K562 (cell line): ENCODE measurements at regions not wholly inside any gene's neighbourhood (a gene's known extent, or its start where the extent isn't known, plus 50 kb on each side); places are given as distances from the start of the nearest gene placed in this dataset.
A peak's percentile ranks its signal among the peaks of the same experiment; 100 is the strongest.

Source experiments
- BCL6 ChIP-seq: fragments of 250-450 bp; sonication (Bioruptor Pico); IDR thresholded peaks from 2 replicates; pipeline ENCODE4 v1.4.0; 2020
- EP400 ChIP-seq: fragments of 450-650 bp; IDR thresholded peaks from 2 replicates; pipeline ENCODE4 v1.6.1; 2017; ENCODE audit warnings: antibody characterized with exemption, mild to moderate bottlenecking, moderate library complexity
- IFI16 ChIP-seq: fragments of 250-450 bp; sonication (Bioruptor Pico); IDR thresholded peaks from 2 replicates; pipeline ENCODE4 v2.1.2; 2022; ENCODE audit warnings: mild to moderate bottlenecking, inconsistent platforms
- KDM1A ChIP-seq, 2 experiments: fragments of 450-650 bp; IDR thresholded peaks; 2 replicates each; pipeline ENCODE4 v1.6.1; 2016; ENCODE audit warnings: mild to moderate bottlenecking in 2 of 2
- KDM2B ChIP-seq: fragments of 250-450 bp; sonication (Bioruptor Pico); IDR thresholded peaks from 2 replicates; pipeline ENCODE4 v1.8.0; 2021; ENCODE audit warnings: mild to moderate bottlenecking, moderate library complexity
- MCM7 ChIP-seq, 2 experiments: fragments of 450-650 bp; IDR thresholded peaks; 2 replicates each; pipeline ENCODE4 v1.6.1; 2016 to 2018
- POLR2G ChIP-seq: fragments of 200-400 bp; formaldehyde crosslinking; IDR thresholded peaks from 2 replicates; pipeline ENCODE4 v1.6.1; 2017; ENCODE audit warnings: low read depth, mild to moderate bottlenecking, antibody characterized with exemption, low read length, moderate library complexity
- TBP ChIP-seq: optimal IDR thresholded peaks from 2 replicates; pipeline ENCODE3; 2011; ENCODE audit warnings: low read depth, low read length, improper control_type of control experiment
- XRCC4 ChIP-seq: IDR thresholded peaks from one replicate; pipeline ENCODE4 v1.6.1; 2011; ENCODE audit not compliant: insufficient read depth, insufficient read length; ENCODE audit errors: extremely low read depth
- ZNF121 ChIP-seq: sonication (generic); formaldehyde crosslinking; conservative IDR thresholded peaks from 2 replicates; pipeline ENCODE4 v1.8.0; 2022; ENCODE audit warnings: missing genetic modification reagents
- ZNF184 ChIP-seq: sonication (generic); formaldehyde crosslinking; IDR thresholded peaks from 2 replicates; pipeline ENCODE4 v1.5.0; 2020; ENCODE audit warnings: missing genetic modification reagents
- ZNF324 ChIP-seq: fragments of 250-450 bp; sonication (Bioruptor Pico); IDR thresholded peaks from 2 replicates; pipeline ENCODE4 v1.4.0; 2020; ENCODE audit warnings: mild to moderate bottlenecking
- TF ChIP-seq, protein P1 (sequence below), 2 experiments: fragments of 450-650 bp; formaldehyde crosslinking in 1 of 2; IDR thresholded peaks; 2 replicates each; pipeline versions ENCODE4 v1.4.0 to v1.6.1; 2014 to 2020; ENCODE audit warnings: mild to moderate bottlenecking in 2 of 2, borderline replicate concordance in 1 of 2, low read depth in 1 of 2
- TF ChIP-seq, protein P2 (sequence below): fragments of 250-450 bp; sonication (Bioruptor Pico); IDR thresholded peaks from 2 replicates; pipeline ENCODE4 v1.5.0; 2020; ENCODE audit warnings: mild to moderate bottlenecking, borderline replicate concordance
- TF ChIP-seq, protein P3 (sequence below): sonication (generic); formaldehyde crosslinking; IDR thresholded peaks from 2 replicates; pipeline ENCODE4 v1.8.0; 2022; ENCODE audit warnings: mild to moderate bottlenecking, missing genetic modification reagents
- TF ChIP-seq, protein P4 (sequence below): fragments of 450-650 bp; formaldehyde crosslinking; IDR thresholded peaks from 2 replicates; pipeline ENCODE4 v1.4.0; 2020; ENCODE audit warnings: mild to moderate bottlenecking, moderate library complexity

DNA sequence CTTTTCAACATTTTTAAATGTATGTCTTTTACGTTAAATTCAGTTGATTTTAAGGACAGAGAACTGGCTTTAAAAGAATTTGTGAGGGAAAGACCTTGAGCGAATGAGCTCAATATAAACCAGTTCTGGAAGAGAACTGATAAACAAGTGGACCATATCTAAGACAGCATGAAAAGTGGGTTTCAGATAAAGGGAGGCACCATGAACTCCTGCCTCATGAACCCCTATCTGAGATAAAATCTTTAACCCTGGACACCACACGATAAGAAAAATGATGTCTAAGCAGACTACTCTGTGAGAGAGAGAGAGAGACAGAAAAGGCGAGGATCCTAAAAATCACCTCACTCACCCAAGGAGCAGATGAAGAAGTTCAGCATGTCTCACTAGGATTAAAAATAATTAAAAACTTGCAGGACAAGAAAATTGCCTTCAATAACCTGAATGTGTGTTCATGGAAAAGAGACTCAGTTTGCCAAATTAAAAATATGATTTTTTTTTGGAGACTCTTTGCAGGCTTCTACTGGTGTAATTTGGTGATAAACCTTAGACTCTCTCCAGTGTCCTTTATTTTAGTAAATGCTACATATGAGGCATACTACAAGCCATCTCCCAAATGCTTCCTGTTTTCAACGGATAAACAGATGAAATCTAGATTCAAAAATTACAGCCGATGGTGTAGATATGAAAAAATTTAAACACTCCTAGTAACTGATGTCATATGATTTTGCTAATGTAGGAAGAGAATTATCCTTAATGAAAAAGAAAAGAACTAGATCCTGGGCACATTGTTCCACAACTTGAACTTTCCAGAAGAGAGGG, 299.5 kb downstream of the ADGB start (continued):
- TF ChIP-seq, protein P1, sequence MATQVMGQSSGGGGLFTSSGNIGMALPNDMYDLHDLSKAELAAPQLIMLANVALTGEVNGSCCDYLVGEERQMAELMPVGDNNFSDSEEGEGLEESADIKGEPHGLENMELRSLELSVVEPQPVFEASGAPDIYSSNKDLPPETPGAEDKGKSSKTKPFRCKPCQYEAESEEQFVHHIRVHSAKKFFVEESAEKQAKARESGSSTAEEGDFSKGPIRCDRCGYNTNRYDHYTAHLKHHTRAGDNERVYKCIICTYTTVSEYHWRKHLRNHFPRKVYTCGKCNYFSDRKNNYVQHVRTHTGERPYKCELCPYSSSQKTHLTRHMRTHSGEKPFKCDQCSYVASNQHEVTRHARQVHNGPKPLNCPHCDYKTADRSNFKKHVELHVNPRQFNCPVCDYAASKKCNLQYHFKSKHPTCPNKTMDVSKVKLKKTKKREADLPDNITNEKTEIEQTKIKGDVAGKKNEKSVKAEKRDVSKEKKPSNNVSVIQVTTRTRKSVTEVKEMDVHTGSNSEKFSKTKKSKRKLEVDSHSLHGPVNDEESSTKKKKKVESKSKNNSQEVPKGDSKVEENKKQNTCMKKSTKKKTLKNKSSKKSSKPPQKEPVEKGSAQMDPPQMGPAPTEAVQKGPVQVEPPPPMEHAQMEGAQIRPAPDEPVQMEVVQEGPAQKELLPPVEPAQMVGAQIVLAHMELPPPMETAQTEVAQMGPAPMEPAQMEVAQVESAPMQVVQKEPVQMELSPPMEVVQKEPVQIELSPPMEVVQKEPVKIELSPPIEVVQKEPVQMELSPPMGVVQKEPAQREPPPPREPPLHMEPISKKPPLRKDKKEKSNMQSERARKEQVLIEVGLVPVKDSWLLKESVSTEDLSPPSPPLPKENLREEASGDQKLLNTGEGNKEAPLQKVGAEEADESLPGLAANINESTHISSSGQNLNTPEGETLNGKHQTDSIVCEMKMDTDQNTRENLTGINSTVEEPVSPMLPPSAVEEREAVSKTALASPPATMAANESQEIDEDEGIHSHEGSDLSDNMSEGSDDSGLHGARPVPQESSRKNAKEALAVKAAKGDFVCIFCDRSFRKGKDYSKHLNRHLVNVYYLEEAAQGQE (IDR thresholded peaks at IDR 0.05; ENCODE audit: borderline replicate concordance): no peak
- TF ChIP-seq, protein P1 (CRISPR knock-in tag; IDR thresholded peaks at IDR 0.05; ENCODE audit: low read depth): no peak
- TF ChIP-seq, protein P2, sequence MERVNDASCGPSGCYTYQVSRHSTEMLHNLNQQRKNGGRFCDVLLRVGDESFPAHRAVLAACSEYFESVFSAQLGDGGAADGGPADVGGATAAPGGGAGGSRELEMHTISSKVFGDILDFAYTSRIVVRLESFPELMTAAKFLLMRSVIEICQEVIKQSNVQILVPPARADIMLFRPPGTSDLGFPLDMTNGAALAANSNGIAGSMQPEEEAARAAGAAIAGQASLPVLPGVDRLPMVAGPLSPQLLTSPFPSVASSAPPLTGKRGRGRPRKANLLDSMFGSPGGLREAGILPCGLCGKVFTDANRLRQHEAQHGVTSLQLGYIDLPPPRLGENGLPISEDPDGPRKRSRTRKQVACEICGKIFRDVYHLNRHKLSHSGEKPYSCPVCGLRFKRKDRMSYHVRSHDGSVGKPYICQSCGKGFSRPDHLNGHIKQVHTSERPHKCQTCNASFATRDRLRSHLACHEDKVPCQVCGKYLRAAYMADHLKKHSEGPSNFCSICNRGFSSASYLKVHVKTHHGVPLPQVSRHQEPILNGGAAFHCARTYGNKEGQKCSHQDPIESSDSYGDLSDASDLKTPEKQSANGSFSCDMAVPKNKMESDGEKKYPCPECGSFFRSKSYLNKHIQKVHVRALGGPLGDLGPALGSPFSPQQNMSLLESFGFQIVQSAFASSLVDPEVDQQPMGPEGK (CRISPR knock-in tag): peak; percentile 61; the same call in 1 of the 2 replicates
- TF ChIP-seq XRCC4: no peak
- no peak for TF ChIP-seq IFI16 (CRISPR knock-in tag)
- peak; percentile 6; the same call in 1 of the 2 replicates for TF ChIP-seq EP400
- TF ChIP-seq ZNF324 (CRISPR knock-in tag): no peak
- TF ChIP-seq ZNF184 (CRISPR knock-in tag): no peak
- TF ChIP-seq MCM7 (IDR thresholded peaks at IDR 0.05): no peak
- TF ChIP-seq, protein P3, sequence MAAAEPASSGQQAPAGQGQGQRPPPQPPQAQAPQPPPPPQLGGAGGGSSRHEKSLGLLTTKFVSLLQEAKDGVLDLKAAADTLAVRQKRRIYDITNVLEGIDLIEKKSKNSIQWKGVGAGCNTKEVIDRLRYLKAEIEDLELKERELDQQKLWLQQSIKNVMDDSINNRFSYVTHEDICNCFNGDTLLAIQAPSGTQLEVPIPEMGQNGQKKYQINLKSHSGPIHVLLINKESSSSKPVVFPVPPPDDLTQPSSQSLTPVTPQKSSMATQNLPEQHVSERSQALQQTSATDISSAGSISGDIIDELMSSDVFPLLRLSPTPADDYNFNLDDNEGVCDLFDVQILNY (CRISPR knock-in tag): no peak
- no peak for TF ChIP-seq TBP
- TF ChIP-seq ZNF121 (CRISPR knock-in tag): no peak
- TF ChIP-seq POLR2G: no peak
- TF ChIP-seq BCL6: peak; percentile 47; the same call in 1 of the 2 replicates
- TF ChIP-seq KDM1A (IDR thresholded peaks at IDR 0.05): peak; percentile 78
- TF ChIP-seq, protein P4, sequence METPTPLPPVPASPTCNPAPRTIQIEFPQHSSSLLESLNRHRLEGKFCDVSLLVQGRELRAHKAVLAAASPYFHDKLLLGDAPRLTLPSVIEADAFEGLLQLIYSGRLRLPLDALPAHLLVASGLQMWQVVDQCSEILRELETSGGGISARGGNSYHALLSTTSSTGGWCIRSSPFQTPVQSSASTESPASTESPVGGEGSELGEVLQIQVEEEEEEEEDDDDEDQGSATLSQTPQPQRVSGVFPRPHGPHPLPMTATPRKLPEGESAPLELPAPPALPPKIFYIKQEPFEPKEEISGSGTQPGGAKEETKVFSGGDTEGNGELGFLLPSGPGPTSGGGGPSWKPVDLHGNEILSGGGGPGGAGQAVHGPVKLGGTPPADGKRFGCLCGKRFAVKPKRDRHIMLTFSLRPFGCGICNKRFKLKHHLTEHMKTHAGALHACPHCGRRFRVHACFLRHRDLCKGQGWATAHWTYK (CRISPR knock-in tag): peak; percentile 88; the same call in 1 of the 2 replicates
- no peak for TF ChIP-seq KDM2B
